HEK293 (cell line): ENCODE measurements at regions not wholly inside any gene's neighbourhood (a gene's known extent, or its start where the extent isn't known, plus 50 kb on each side); places are given as distances from the start of the nearest gene placed in this dataset.

Experiments used
- ATF2 ChIP-seq: fragments of 450-650 bp; formaldehyde crosslinking; IDR thresholded peaks from 2 replicates; pipeline ENCODE4 v1.5.1; 2016; ENCODE audit warnings: missing biosample characterization, missing genetic modification characterization, low read depth
- CTCF ChIP-seq: fragments of 450-650 bp; formaldehyde crosslinking; IDR thresholded peaks from 2 replicates; pipeline ENCODE4 v1.5.1; 2016; ENCODE audit warnings: missing biosample characterization, missing genetic modification characterization
- KLF16 ChIP-seq: fragments of 450-650 bp; formaldehyde crosslinking; IDR thresholded peaks from 2 replicates; pipeline ENCODE4 v1.5.1; 2017; ENCODE audit warnings: missing biosample characterization, missing genetic modification characterization
- REPIN1 ChIP-seq: fragments of 450-650 bp; formaldehyde crosslinking; IDR thresholded peaks from 2 replicates; pipeline ENCODE4 v1.5.1; 2017; ENCODE audit warnings: missing biosample characterization, missing genetic modification characterization, low read depth
- REST ChIP-seq: fragments of 450-650 bp; formaldehyde crosslinking; IDR thresholded peaks from 2 replicates; pipeline ENCODE4 v1.5.1; 2016; ENCODE audit warnings: missing biosample characterization, missing genetic modification characterization
- SP2 ChIP-seq: fragments of 450-650 bp; formaldehyde crosslinking; IDR thresholded peaks from 2 replicates; pipeline ENCODE4 v1.5.1; 2016; ENCODE audit warnings: missing biosample characterization, missing genetic modification characterization
- ZBTB8A ChIP-seq: fragments of 450-650 bp; formaldehyde crosslinking; IDR thresholded peaks from 2 replicates; pipeline ENCODE4 v1.5.1; 2016; ENCODE audit warnings: missing biosample characterization, missing genetic modification characterization
- ZNF521 ChIP-seq: fragments of 450-650 bp; formaldehyde crosslinking; IDR thresholded peaks from 2 replicates; pipeline ENCODE4 v1.5.1; 2017; ENCODE audit warnings: missing biosample characterization, mild to moderate bottlenecking, missing genetic modification characterization
- ZNF660 ChIP-seq: fragments of 450-650 bp; IDR thresholded peaks from 2 replicates; pipeline ENCODE4 v1.5.1; 2018; ENCODE audit warnings: missing biosample characterization, mild to moderate bottlenecking, missing genetic modification characterization

GRCh38 chr12:115398311-115398781 lies 714.4 kb upstream of the TBX3 start:
- no peak for TF ChIP-seq CTCF (tag by site-specific recombination)
- TF ChIP-seq REST (tag by site-specific recombination), result no peak
- no peak for TF ChIP-seq SP2
- TF ChIP-seq KLF16 (tag by site-specific recombination), result no peak
- no peak for TF ChIP-seq ZNF660 (tag by site-specific recombination)
- no peak for TF ChIP-seq ZNF521 (tag by site-specific recombination)
- TF ChIP-seq ZBTB8A, result no peak
- TF ChIP-seq ATF2, result no peak
- TF ChIP-seq REPIN1 (tag by site-specific recombination), result no peak
